Transverse colon (tissue), 4 donors: ENCODE measurements at regions not wholly inside any gene's neighbourhood (a gene's known extent, or its start where the extent isn't known, plus 50 kb on each side); places are given as distances from the start of the nearest gene placed in this dataset.

ENCODE experiments used
- DNase-seq: peaks from one replicate; pipeline ENCODE4 v3.0.0-alpha.2; 2019
- H3K27ac ChIP-seq, 4 donors: fragments of 200-600 bp; sonication (generic); 2 replicates each; pipeline ENCODE4 v1.5.1; 2016 to 2018; ENCODE audit warnings: inconsistent platforms in 4 of 4
- H3K27me3 ChIP-seq: fragments of 200-600 bp; sonication (generic); 2 replicates; pipeline ENCODE4 v1.5.1; 2017; ENCODE audit warnings: inconsistent platforms
- H3K36me3 ChIP-seq, 4 donors: fragments of 200-600 bp; sonication (generic); 2 replicates each; pipeline ENCODE4 v1.5.1; 2017 to 2019; ENCODE audit warnings: inconsistent platforms in 4 of 4
- H3K4me1 ChIP-seq, 4 donors: fragments of 200-600 bp; sonication (generic); 2 replicates each; pipeline ENCODE4 v1.5.1; 2017 to 2020; ENCODE audit warnings: inconsistent platforms in 4 of 4
- H3K4me3 ChIP-seq, 4 donors: fragments of 200-600 bp; sonication (generic); 1 replicate in 1 of 4; 2 replicates in 3 of 4; pipeline versions ENCODE4 v1.5.1 to v1.6.1; 2017 to 2019; ENCODE audit warnings: inconsistent platforms in 4 of 4
- H3K9me3 ChIP-seq, 2 donors: fragments of 200-600 bp; sonication (generic); 2 replicates each; pipeline ENCODE4 v1.5.1; 2017 to 2019; ENCODE audit warnings: inconsistent platforms in 2 of 2
- EP300 ChIP-seq: sonication (generic); formaldehyde crosslinking; IDR thresholded peaks from one replicate; pipeline ENCODE4 v1.6.1; 2017; ENCODE audit warnings: antibody characterized with exemption, low read depth
- POLR2A ChIP-seq: fragments of 450-650 bp; IDR thresholded peaks from one replicate; pipeline ENCODE4 v1.6.1; 2016; ENCODE audit warnings: antibody characterized with exemption, mild to moderate bottlenecking, moderate library complexity
- POLR2AphosphoS5 ChIP-seq, 3 donors: sonication (generic); formaldehyde crosslinking; IDR thresholded peaks; one replicate each; pipeline ENCODE4 v1.6.1; 2016; ENCODE audit warnings: antibody characterized with exemption in 3 of 3
- WGBS, 2 donors: methylation state at CpG; one replicate each; pipeline ENCODE4 v1.1.5; 2018; ENCODE audit warnings: low coverage in 1 of 2; 5-methylcytosine and 5-hydroxymethylcytosine counted together
- in situ Hi-C, 4 donors: fragments of 200-750 bp; cut with MboI; loops; one replicate each; pipeline versions ENCODE4 v1.15.0 to v1.15.1; 2017; ENCODE audit warnings: low sequenced_read_pairs in 3 of 4, low pct_ligation_motif_present in 1 of 4, low pct_unique_long_range_greater_than_20kb in 1 of 4
- intact Hi-C: fragments of 100-400 bp; cut with DNase I; formaldehyde crosslinking; loops from one replicate; pipeline ENCODE4 v1.15.1; 2023; ENCODE audit warnings: low total_unique reads
- TF ChIP-seq, protein P1 (sequence below), 5 experiments: fragments of 200-600 bp in 3 of 5; fragments of 450-650 bp in 2 of 5; sonication (generic) in 3 of 5; IDR thresholded peaks; 1 replicate in 2 of 5; 2 replicates in 3 of 5; pipeline ENCODE4 v1.5.1; 2016 to 2017; ENCODE audit warnings: antibody characterized with exemption in 5 of 5, inconsistent platforms in 3 of 5, mild to moderate bottlenecking in 2 of 5, moderate library complexity in 1 of 5

DNA sequence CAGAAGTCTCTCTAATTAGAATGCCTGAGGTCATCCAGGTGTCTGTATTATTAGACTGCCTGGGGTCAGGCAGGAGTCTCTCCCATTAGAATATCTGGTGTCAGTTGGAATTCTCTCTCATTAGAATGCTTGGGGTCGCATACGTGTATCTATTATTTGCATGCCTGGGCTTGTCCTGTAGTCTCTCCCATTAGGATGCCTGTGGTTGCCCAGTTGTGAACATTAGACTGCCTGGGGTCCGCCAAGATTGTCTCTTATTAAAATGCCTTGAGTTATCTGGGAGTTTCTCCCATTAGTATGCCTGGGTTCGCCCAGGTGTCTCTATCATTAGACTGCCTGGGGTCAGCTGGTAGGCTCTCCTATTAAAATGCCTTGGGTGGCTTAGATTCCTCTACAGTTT is 1494.7 kb downstream of the UQCRFS1 start:
- Histone ChIP-seq H3K9me3 (peaks cover 18 to 22% of the 10 kb centered on the region in 2 donors), H3K27ac (no peak overlapping the region), H3K4me3 (no peak overlapping the region), H3K27me3 (no peaks in the 10 kb centered on the region), H3K36me3 (no peaks in the 10 kb centered on the region), H3K4me1 (no peaks in the 10 kb centered on the region)
- intact Hi-C loops (no loop called here), in situ Hi-C loops (no loop called here)
- TF ChIP-seq, protein P1, sequence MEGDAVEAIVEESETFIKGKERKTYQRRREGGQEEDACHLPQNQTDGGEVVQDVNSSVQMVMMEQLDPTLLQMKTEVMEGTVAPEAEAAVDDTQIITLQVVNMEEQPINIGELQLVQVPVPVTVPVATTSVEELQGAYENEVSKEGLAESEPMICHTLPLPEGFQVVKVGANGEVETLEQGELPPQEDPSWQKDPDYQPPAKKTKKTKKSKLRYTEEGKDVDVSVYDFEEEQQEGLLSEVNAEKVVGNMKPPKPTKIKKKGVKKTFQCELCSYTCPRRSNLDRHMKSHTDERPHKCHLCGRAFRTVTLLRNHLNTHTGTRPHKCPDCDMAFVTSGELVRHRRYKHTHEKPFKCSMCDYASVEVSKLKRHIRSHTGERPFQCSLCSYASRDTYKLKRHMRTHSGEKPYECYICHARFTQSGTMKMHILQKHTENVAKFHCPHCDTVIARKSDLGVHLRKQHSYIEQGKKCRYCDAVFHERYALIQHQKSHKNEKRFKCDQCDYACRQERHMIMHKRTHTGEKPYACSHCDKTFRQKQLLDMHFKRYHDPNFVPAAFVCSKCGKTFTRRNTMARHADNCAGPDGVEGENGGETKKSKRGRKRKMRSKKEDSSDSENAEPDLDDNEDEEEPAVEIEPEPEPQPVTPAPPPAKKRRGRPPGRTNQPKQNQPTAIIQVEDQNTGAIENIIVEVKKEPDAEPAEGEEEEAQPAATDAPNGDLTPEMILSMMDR (IDR thresholded peaks at IDR 0.05) = no peak
- TF ChIP-seq POLR2AphosphoS5 (IDR thresholded peaks at IDR 0.05) (no peak), EP300 (no peak), POLR2A (no peak)
- 78 to 100% methylated on average over 2 to 4 of the region's 4 CpGs for WGBS, 2 donors
- no peak for DNase-seq

DNA sequence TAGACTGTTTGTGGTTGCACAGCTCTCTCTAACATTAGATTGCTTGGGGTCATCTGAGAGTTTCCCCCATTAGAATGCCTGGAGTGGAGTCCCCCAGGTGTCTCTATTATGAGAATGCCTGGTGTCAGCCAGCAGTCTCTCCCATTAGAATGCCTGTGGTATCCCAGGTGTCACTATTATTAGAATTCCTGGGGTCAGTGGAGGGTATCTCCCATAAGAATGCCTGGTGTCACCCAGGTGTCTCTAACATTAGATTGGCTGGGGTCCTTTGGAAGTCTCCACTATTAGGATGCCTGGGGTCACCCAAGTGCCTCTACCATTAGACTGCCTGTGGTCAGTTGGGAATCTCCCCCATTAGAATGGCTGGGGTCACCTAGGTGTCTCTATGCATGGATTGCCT is 1495.1 kb downstream of the UQCRFS1 start:
- no peak overlapping the region for H3K4me3 ChIP-seq

GRCh38 chr19:27716922-27717321 is 1496.0 kb downstream of the UQCRFS1 start:
- WGBS, 2 donors = 60 to 64% methylated on average over 2 to 3 of the region's 3 CpGs
- no peak overlapping the region for H3K27ac ChIP-seq
- H3K36me3 ChIP-seq = no peaks in the 10 kb centered on the region
- no peak for DNase-seq
- H3K9me3 ChIP-seq = peaks cover 17 to 21% of the 10 kb centered on the region in 2 donors
- intact Hi-C loops = no loop called here
- in situ Hi-C loops = no loop called here
- no peaks in the 10 kb centered on the region for H3K4me1 ChIP-seq
- H3K27me3 ChIP-seq = no peaks in the 10 kb centered on the region
- TF ChIP-seq, protein P1 (IDR thresholded peaks at IDR 0.05) = no peak
- TF ChIP-seq POLR2A = no peak
- TF ChIP-seq EP300 = no peak
- TF ChIP-seq POLR2AphosphoS5 (IDR thresholded peaks at IDR 0.05) = no peak
- H3K4me3 ChIP-seq = no peak overlapping the region

More for the DNA sequence above, 1495.1 kb downstream of the UQCRFS1 start:
- intact Hi-C loops (no loop called here), in situ Hi-C loops (no loop called here)
- no peak overlapping the region for H3K27ac ChIP-seq
- TF ChIP-seq, protein P1 (IDR thresholded peaks at IDR 0.05) = no peak
- TF ChIP-seq POLR2AphosphoS5 (IDR thresholded peaks at IDR 0.05) (no peak), EP300 (no peak), POLR2A (no peak)
- H3K27me3 ChIP-seq = no peaks in the 10 kb centered on the region
- no peak for DNase-seq
- H3K9me3 ChIP-seq = peaks cover 17 to 21% of the 10 kb centered on the region in 2 donors
- H3K4me1 ChIP-seq = no peaks in the 10 kb centered on the region
- H3K36me3 ChIP-seq = no peaks in the 10 kb centered on the region

DNA sequence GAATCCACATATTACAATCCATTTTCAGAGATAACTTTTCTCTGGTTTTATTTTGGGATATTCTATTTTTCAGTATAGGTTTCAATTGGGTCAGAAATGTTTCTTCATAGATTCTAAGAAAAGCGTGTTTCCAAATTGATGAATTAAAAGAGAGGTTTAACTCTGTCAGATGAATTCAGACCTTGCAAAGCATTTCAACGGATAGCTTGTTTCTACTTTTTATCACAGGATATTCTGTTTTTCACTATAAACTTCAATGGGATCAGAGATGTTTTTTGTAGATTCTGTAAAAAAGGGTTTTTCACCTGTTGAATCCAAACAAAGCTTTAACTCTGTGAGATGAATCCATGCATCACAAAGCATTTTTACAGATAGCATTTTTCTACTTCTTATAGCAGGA is 1498.1 kb downstream of the UQCRFS1 start:
- DNase-seq = no peak
- no peaks in the 10 kb centered on the region for H3K36me3 ChIP-seq
- 77 to 91% methylated on average over 2 of the region's 2 CpGs for WGBS, 2 donors
- H3K9me3 ChIP-seq = peaks cover 11 to 16% of the 10 kb centered on the region in 2 donors
- no peaks in the 10 kb centered on the region for H3K4me1 ChIP-seq
- intact Hi-C loops = no loop called here
- TF ChIP-seq EP300 (no peak), POLR2AphosphoS5 (IDR thresholded peaks at IDR 0.05) (no peak), POLR2A (no peak)
- TF ChIP-seq, protein P1 (IDR thresholded peaks at IDR 0.05) = no peak
- H3K27ac ChIP-seq = no peak overlapping the region
- no peak overlapping the region for H3K4me3 ChIP-seq
- in situ Hi-C loops = no loop called here
- no peaks in the 10 kb centered on the region for H3K27me3 ChIP-seq
